HG03457 (cell line): ENCODE measurements at regions not wholly inside any gene's neighbourhood (a gene's known extent, or its start where the extent isn't known, plus 50 kb on each side); places are given as distances from the start of the nearest gene placed in this dataset.

Source experiments
- ATAC-seq: cut with Tn5 transposase; IDR thresholded peaks from one replicate; pipeline ENCODE4 v1.9.1; 2021; ENCODE audit warnings: moderate number of reproducible peaks; ENCODE audit not compliant: unreplicated experiment

GRCh38 chr3:153313302-153313965 lies 151.4 kb downstream of the RAP2B start:
- ATAC-seq: no peak

GRCh38 chr3:153314038-153314437 lies 152.0 kb downstream of the RAP2B start:
- ATAC-seq: no peak

- ATAC-seq: no peak
Measured at GRCh38 chr3:153315781-153316180, 153.8 kb downstream of the RAP2B start.

- ATAC-seq: no peak
Measured at GRCh38 chr3:153319705-153320554, 157.9 kb downstream of the RAP2B start.

GRCh38 chr3:153320585-153321128 lies 158.6 kb downstream of the RAP2B start:
- no peak for ATAC-seq

GRCh38 chr3:153328690-153329089 lies 166.7 kb downstream of the RAP2B start:
- ATAC-seq: no peak

- ATAC-seq: no peak
Measured at GRCh38 chr3:153330901-153331300, 168.9 kb downstream of the RAP2B start.

- no peak for ATAC-seq
Measured at GRCh38 chr3:153331676-153332075, 169.7 kb downstream of the RAP2B start.

- ATAC-seq: no peak
Measured at GRCh38 chr3:153334558-153334957, 172.5 kb downstream of the RAP2B start.

GRCh38 chr3:153337369-153337768 lies 175.3 kb downstream of the RAP2B start:
- ATAC-seq: no peak

GRCh38 chr3:153338487-153338886 lies 176.5 kb downstream of the RAP2B start:
- ATAC-seq: no peak

GRCh38 chr3:153339065-153339464 lies 177.0 kb downstream of the RAP2B start:
- no peak for ATAC-seq

GRCh38 chr3:153343988-153344782 lies 182.2 kb downstream of the RAP2B start:
- ATAC-seq: no peak

- no peak for ATAC-seq
Measured at GRCh38 chr3:153348457-153349107, 186.6 kb downstream of the RAP2B start.

GRCh38 chr3:153349108-153349499 lies 187.1 kb downstream of the RAP2B start:
- ATAC-seq: no peak

GRCh38 chr3:153350420-153350819 lies 188.4 kb downstream of the RAP2B start:
- ATAC-seq: no peak

- ATAC-seq: no peak
Measured at GRCh38 chr3:153354641-153355040, 192.6 kb downstream of the RAP2B start.

- no peak for ATAC-seq
Measured at GRCh38 chr3:153355559-153355958, 193.5 kb downstream of the RAP2B start.

- ATAC-seq: no peak
Measured at GRCh38 chr3:153356908-153357307, 194.9 kb downstream of the RAP2B start.

- no peak for ATAC-seq
Measured at GRCh38 chr3:153357436-153357835, 195.4 kb downstream of the RAP2B start.
